Activated CD8-positive, alpha-beta memory T cell treated with anti-CD3 and anti-CD28 coated beads for 48 hours (primary cell): ENCODE measurements at regions not wholly inside any gene's neighbourhood (a gene's known extent, or its start where the extent isn't known, plus 50 kb on each side); places are given as distances from the start of the nearest gene placed in this dataset.

ENCODE experiments used
- DNase-seq, 3 experiments: peaks; one replicate each; pipeline ENCODE4 v3.0.0-alpha.2; 2020; ENCODE audit warnings: low read depth in 2 of 3, low spot score in 2 of 3

DNA sequence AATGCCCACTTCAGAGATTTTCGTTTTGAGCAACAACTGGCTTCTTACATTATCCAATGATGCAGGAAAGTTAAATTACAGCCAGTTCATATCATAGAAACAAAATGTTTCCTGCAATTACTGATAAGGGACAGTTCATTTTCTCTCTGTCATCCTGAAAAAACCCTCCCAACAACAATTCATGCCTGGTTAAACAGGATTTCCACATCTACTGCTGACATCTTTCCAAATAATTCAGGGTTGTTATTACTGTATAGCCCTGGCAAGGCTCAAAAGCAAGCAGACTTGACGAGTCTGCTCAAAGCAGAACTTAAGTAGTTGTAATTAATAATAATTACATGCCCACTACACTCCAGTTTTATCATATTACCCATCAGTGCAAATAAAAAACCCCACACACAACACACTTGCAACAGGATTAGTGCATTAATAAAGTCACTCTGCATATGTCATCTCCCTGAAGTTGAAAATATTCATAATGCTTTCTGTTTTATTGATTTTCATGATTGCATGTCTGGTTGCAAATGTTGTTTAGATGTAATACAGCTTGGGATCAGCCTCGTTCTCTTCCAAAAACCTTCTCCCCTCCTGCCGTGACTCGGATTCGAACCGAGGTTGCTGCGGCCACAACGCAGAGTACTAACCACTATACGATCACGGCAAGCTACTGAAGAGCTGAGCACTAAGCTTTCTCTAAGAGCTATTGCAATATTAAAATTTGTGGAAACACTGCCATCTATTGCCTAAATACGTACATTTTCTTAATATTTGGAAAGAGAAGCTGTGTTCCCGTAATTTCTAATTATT lies 119.6 kb upstream of the NFIB start:
- no peak for DNase-seq

DNA sequence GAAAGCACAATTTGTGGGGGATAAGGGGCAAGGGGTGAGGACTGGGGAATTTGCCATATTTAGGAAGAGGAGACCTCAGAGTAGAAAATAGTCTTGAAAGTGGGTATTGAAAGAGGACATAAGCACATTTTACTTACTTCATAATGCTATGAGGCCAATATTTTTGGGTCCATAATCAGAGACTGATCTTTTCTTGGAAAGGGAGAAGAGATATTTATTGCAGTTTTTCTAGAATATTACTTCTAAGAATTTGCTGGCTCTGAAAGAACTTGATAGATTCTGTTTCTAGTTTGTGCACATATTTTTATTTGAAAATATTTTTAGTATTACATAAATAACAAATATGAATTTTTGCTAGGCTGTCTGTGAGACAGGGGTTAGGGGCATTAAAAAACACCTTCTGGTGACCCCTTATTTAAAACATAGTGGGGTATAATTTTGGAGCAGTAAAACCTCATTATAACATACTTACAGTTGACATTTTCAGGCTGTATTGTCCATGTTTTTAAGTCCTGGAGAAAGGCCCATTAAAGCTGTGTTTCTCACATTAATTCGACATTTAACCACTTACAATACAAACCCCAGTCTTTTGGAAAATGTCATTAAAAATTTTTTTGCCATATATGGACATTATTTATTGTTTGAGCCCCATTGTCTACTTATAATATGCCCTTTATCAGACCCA lies 118.9 kb upstream of the NFIB start:
- DNase-seq, result no peak

GRCh38 chr9:14428781-14429230 lies 114.9 kb upstream of the NFIB start:
- DNase-seq, result peak in 2 of 3 experiments; percentile 5 to 10

DNA sequence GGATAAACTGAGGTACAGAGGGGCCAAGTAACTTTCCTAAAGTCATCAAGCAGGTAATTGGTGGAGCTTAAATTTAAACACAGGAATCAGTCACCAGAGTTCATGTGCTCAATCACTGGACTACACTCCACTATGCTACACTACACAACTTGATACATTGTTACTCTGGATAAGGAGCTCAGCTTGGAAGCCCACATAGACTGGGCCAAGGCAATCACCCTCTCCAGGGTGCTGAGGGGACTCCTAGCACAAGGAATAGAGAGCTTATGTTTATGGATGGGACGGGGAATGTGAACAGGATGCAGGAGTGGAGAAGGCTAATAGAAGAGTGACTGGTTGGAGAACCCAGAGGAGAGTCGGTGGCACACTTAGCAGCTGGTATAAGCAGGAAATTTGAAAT lies 113.5 kb upstream of the NFIB start:
- DNase-seq, result no peak

GRCh38 chr9:14424983-14425382 lies 111.0 kb upstream of the NFIB start:
- DNase-seq, result no peak

- no peak for DNase-seq
Observed at GRCh38 chr9:14424289-14424688, 110.3 kb upstream of the NFIB start.

DNA sequence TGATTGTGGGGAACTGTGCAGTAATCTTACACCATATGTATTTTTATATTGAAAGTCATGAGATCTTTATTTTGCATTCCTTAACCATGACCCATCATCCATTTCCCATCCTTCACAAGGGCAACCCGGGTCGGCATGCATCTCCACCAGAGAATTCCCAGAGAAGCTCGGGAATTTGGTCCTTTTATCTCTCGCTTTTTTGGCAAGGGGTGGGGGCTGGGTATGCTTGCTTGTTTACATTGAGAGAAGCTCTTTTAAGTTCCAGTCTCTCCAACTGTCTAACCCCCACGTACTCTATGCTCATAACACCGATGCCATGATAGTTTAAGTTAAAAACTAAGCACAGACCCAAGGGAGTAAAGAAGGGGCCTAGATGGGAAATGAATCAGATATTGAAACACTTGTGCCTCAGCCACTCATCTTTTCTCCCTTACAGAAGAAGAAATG lies 109.9 kb upstream of the NFIB start:
- DNase-seq, result no peak

DNA sequence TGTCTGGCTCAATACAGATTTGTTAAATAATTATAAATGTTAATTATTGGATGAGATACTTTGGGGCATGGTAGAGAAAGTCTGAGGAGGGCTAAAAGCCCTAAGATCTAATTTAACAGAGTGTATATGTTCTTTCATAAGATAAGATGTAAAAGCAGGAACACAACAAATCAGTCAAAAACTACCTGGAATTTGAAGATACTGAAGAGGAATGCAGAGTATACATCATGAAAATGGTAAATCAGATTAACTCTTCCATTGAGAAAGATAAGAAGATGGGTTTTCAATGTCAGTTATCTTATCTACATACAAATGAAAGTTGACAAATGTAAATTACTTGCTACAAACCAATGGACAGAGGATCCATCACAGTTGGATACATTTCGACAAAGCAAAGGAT lies 107.3 kb upstream of the NFIB start:
- no peak for DNase-seq

- no peak for DNase-seq
Observed at GRCh38 chr9:14418941-14419937, 105.3 kb upstream of the NFIB start.

DNA sequence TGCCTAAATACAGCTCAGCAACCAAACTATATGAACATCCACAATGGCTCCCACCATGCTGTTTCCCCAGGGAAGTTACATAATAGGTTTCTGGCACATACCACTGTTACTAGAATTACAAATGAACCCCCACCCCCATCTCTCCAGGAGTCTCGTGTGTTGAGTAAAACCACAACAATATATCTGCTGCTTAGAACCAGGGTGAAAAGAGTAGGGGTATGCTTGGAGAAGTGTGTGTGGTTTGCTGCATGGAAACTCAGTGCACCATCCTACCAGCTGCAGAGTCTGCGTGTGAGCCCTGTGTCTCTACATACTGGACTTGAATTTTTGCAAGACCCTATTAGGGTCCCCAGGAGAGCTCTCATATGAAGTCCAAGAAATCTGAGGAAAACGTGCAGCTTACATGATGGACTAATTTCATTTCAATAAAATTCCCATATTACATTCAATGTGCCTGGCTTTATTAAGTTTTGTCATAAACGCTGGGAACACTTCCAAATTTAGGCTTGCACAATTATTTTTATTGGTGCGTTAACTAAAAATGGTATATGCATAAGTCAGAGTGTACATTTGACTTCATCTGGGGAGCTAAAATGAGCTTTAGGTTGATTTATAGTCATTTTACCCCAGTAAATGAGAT lies 104.5 kb upstream of the NFIB start:
- no peak for DNase-seq

GRCh38 chr9:14417237-14417636 lies 103.3 kb upstream of the NFIB start:
- no peak for DNase-seq

DNA sequence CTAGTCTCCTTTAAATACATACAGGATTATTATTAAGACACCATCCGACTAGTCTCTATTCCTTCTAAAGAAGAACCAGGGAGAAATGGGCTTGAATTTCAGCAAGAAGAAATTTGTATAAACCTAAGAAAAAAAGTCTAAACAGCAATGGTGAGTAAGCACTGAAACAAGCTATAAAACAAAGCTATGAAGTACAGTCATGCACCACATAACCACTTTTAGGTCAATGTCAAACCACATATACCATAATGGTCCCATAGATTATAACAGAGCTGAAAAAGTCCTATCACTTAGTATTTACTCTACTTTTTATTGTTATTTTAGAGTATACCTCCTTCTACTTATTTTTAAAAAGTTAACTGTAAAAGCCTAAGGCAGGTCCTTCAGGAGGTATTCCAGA lies 102.0 kb upstream of the NFIB start:
- no peak for DNase-seq

DNA sequence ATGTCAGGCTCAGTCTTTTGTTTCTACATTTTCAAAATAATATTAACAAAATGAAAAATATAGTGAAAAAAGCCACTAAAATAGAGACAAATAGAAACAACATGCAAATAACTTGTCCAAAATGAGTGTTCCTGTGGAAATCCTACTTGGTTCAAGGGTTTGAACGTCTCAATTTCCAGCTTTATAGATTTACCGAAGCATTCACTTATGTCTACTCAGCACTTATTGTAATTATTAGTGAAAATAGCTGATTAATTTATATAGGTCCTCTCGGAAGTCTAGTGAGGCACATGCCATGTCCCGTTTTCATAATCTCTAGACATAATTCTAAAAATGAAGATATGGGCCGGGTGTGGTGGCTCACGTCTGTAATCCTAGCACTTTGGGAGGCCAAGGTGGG lies 99.9 kb upstream of the NFIB start:
- DNase-seq, result no peak

DNA sequence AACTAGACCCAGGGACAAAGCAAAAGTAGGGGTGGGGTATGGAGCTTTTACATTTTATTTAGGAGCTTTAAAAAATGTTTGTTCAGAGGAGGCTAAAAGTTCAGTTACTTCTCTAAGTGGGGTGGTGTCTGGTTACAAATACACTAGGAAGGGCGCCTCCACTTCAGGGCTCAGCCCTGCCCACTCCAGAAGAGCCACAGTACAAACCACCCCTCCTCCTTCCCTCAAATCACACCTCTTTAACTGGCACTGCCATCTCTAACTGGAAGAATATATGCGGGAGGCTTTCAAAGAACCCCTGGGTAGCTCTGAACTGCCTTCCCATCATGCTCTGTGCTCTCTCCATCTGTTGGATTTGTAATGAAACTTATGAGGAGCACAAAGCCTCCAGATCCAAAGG lies 98.8 kb upstream of the NFIB start:
- DNase-seq, result no peak

- DNase-seq, result no peak
Observed at GRCh38 chr9:14406463-14406862, 92.5 kb upstream of the NFIB start.

DNA sequence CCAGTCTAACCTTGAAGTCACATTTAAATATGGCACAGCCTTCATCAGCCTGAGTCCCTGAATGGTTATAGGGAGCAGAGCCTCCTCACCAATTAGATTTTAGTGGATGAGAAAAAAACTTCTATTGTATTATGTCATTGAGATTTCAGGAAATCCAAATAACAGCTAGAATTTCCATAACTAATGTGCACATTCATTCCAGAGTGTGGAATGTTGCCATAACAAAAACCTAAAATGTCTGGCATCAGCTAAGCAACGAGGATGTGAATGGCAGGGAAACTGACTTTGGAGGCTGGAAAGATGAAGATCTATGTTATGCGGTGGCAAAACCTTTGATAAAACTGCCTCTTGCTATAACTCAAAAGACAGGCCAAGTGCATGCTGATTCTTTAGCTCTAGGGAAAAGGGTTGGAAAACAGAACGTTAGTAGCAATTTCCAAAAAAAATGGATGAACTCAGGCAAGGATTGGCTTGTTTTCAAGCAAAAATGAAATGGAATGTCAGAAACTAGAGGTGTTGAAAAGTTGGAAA lies 91.3 kb upstream of the NFIB start:
- no peak for DNase-seq

GRCh38 chr9:14403081-14403480 lies 89.1 kb upstream of the NFIB start:
- no peak for DNase-seq

GRCh38 chr9:14402583-14402982 lies 88.6 kb upstream of the NFIB start:
- DNase-seq, result no peak

DNA sequence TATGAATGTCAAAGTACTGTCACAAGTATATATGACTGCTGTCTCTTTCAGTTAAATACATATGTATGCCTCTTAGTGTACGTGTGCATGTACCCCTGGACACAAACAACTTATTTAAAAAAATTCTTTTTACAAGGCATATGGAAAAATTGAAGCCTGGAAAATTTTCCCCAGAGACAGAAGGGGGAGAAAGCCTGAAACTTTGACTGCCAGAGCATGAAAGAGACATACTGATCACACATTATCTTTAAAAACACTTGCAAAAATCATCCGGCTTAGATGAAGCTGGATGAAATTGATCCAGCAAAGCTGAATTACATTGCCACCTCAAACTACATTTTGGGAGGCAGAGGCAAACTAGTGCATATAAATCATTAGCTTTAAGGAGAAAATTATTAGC lies 88.0 kb upstream of the NFIB start:
- no peak for DNase-seq

GRCh38 chr9:14400658-14400995 lies 86.7 kb upstream of the NFIB start:
- no peak for DNase-seq
